NCI-H2171 treated with DMSO at 0.1 percent for 48 hours (cell line): ENCODE measurements at regions not wholly inside any gene's neighbourhood (a gene's known extent, or its start where the extent isn't known, plus 50 kb on each side); places are given as distances from the start of the nearest gene placed in this dataset.
"Not testable (repeated sequence)": the region's sequence is repeated elsewhere in the genome, so short reads cannot be mapped to it uniquely, and the experiment has no call there.

Source experiments
- DNase-seq: peaks from one replicate; lab custom pipeline; 2025; lab: John Stamatoyannopoulos, UW

DNA sequence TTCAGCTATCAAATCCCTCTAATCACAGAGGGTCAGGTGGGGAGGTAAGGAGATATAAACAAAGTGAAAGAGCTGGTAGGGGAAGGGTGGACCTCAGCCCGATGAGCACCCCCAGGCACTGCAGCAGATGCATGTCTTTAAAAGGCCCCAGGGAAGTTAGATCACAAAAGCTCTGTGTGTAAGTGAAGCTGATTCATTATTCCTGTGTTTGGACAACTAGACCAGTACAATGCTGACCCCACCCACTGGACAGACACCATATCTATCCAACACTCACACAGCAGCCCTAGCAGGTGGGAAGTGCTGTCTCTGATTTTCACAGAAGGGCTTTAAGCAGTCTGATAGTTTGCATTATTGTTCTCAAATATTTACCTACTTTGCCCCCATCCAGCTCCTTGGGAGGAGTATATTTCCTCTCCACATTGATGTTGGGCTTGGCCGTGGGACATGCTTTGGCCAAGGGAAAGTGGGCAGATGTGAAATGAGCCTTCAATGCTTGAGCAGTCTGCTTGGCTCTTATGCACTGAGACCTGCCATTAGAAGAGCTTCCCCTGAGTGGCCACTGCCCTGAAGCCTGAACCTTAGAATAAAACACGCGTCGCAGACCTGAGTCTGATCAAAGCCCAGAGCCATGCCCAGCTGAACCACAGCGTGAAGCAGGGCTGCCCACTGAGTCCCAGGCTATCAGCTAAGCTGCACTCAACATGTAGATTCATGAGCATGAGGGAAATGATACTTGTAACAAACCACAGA is 111.4 kb downstream of the COPS8 start:
- DNase-seq: no peak

- no peak for DNase-seq
These were observed 112.6 kb downstream of the COPS8 start for GRCh38 chr2:237198164-237198855.

DNA sequence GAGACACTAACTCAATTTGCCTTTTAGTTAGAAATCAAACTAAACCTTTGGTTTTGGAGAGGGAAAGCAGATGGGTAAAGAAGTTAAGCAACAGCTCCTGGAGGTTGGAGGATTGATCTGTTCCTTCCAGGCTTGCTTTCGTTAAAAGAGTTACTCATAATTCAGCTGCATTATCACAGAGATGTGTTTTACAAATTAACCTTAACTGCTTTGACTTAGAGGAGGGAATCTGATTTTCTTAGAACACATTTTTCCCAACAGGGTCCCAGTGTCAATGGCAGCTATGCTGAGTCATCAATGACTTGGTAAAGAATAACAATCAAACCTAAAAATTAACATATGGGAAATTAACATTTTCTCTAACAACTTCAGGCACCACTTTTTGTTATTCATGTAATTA is 113.4 kb downstream of the COPS8 start:
- DNase-seq: no peak

DNA sequence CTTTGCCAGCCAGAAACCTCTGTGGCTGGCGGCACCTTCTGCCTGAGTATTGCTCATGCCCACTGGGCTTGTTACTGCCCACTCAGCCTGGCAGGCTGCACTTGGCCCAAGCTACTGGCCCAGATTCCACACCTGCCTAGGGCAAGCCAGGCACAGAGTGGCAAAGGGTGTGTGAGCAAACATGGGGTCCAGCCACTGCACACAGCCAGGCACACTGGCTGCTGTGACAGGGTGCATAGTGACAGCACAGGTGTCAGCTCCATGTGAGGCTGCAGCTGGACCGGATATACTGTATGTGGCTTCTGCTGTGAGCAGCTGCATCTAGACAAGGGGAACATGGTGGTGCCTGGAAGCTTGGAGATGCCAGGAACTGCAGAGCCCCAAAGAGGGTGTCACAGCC is 113.9 kb downstream of the COPS8 start:
- DNase-seq: no peak

DNA sequence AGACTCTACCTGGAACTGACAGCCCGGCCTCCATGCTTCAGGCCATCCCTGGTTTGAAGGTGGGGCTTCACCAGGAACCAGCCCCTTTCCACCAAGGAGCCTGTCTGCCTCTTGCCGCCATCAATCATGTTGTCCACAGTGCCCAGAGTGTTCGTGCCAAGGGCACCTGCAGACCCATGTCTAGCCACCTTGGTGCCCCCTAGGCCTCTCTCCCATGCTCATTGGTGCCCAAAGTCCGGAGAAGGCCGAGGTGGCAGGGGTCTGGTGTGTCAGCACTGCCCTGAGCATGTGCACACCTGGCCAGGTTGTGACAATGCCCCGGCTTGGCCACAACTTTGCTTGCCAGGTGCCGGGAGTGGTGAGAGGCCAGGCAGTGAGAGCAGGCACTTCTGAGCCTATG is 114.8 kb downstream of the COPS8 start:
- DNase-seq: no peak

DNA sequence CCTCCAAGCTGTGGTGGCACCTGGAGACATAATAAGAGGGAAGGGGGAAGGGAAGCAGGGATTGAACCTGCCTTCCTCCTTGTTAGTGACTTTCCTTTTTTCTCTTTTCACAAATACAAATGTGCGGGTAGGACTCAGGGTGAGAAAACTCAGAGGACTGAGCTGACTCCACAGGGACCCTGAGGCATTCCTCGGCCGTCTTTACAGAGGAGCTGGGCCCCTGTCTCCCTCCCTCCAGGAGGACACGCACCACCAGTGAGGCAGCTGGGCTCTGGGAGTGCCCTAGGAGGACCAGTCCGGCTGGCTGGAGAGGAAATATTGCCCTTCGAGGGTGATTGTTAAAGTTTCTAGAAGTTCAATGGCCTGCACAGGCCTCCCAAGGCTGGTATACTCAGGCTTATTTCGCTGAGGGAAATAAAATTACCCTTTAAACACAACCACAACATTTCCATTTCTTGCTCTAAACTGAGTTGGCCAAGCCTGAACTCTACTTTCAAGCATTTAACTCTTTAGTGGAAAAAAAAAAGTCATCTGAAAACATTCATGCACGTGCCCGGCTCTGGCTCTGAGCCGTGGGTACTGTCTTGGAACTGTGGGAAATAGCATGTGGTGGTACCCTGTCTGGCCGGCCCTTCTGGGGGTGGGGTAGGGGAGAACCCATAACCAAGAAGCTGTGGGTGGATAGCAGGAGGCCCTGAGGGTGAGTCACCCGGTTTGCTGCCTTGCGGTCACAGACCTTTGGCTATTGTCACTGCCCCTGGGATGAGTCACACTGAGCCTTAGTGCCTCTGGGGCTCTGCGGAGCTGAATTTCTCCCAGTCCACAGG is 116.0 kb downstream of the COPS8 start:
- DNase-seq: no peak

- no peak for DNase-seq
These were observed 116.8 kb downstream of the COPS8 start for GRCh38 chr2:237202288-237203030.

DNA sequence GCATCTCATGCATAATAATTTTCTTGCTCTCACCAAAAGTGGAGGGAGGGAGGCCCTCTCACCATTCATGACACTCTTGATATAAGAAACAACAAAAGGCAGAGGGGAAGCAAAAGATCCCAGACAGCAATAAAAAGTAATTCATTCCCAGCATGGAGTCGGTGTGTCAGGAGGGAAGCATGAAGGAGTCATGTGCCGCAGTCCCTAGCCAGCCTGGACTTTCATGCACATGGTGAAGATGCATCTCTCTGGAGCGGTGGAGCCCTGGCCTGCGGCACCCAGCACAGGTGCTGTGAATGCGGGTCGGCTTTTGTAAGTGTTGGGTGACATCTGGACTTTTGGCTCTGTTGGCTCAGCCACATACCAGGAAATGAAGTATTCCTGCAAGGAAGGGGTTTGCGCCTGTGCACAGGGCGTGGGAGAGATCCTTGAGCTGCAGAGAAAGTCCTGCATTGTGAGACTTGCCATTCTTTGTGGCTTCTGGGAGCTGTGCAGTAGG is 119.4 kb downstream of the COPS8 start:
- DNase-seq: no peak

DNA sequence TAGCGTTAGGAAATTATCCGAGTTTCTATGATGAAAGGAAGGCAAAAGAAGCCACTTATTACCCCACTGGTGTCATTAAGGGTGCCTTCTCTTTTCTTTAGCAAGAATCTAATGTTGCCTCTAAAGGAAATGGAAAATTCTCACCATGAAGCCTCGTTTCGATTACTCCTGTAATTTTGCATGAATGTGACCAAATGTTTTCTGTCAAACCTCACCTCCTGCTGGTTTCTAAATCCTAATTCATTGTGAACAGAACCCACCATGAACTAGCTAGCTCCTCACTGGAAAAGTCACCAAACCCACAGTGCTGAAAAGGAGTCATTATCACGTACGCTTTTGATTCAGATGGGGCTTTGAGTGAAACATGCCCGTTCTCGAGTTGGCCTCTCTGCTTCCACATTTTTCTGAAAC is 119.9 kb downstream of the COPS8 start:
- DNase-seq: no peak

DNA sequence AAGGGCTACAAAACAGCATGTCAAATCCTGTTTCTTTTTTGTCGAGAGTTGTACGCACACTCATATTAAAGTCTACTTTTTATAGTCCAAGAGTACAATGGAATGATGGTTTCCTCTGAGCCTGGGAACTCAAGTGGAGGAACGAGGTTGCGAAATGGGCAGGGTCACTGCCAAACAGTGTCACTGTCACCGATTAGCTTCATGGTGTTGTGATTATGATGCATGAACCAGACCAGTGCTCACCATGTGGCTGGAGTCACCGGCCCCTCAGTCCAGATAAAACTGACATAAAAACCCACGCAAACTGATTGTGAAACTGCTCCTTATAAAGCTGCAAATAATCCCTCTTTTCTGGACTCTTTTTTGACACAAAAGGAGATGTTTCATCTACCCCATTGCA is 122.0 kb downstream of the COPS8 start:
- no peak for DNase-seq

- no peak for DNase-seq
These were observed 122.9 kb downstream of the COPS8 start for GRCh38 chr2:237208373-237209260.

DNA sequence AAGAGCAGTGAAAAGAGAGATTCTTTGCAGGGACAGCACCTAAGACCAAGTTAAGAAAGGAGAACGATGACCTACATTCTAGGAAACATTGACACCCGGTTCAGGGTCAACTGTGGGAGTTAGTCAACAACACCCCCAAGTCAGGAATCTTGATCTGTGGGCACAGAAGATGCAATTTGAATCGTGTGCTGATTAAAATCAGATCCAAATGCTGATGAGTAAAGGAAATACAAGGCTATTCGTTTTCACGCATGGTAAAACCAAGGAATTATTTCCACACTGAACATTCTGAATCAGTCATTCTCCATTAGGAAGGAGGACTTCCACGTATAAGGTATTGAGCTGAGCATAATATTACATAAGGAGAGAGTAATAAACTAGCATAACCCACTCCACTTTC is 124.2 kb downstream of the COPS8 start:
- DNase-seq: no peak

DNA sequence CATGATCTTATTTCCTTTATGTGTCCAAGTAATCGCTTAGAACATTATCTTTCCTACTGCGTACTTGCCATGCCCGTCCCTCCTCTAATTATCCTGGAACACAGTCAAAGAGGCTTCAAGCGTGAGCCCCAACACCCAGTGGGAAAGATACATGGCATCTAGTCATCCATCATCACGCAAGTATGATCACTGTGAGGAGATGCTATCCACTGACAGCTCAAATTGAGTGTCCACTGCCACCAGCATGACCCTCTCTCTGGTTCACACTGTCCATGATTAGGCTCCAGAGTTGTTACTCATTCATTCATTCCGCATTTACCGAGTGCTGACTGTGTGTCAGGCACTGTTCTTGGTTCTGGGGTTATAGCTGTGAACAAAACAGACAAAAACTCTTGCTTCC is 124.6 kb downstream of the COPS8 start:
- DNase-seq: no peak

GRCh38 chr2:237210763-237211162 is 125.1 kb downstream of the COPS8 start:
- no peak for DNase-seq

DNA sequence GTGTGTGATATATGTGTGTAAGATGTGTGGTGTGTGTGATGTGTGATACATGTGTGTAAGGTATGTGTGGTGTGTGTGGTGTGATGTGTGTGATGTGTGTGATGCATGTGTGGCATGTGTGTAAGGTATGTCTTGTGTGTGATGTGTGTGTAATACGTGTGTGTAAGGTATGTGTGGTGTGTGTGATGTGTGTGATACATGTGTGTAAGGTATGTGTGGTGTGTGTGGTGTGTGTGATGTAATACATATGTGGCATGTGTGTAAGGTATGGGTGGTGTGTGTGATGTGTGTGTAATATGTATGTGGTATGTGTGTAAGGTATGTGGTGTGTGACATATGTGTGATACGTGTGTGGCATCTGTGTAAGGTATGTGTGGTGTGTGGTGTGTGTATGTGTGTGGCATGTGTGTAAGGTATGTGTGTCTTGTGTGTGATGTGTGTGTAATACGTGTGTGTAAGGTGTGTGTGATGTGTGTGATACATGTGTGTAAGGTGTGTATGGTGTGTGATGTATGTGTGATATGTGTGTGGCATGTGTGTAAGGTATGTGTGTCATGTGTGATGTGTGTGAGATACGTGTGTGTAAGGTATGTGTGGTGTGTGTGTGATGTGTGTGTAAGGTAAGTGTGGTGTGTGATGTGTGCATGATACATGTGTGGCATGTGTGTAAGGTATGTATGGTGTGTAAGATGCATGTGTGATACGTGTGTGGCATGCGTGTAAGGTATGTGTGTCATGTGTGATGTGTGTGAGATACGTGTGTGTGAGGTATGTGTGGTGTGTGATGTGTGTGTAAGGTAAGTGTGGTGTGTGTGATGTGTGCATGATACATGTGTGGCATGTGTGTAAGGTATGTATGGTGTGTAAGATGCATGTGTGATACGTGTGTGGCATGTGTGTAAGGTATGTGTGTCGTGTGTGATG is 126.9 kb downstream of the COPS8 start:
- not testable (repeated sequence) for DNase-seq

GRCh38 chr2:237213315-237214022 is 127.8 kb downstream of the COPS8 start:
- DNase-seq: no peak

DNA sequence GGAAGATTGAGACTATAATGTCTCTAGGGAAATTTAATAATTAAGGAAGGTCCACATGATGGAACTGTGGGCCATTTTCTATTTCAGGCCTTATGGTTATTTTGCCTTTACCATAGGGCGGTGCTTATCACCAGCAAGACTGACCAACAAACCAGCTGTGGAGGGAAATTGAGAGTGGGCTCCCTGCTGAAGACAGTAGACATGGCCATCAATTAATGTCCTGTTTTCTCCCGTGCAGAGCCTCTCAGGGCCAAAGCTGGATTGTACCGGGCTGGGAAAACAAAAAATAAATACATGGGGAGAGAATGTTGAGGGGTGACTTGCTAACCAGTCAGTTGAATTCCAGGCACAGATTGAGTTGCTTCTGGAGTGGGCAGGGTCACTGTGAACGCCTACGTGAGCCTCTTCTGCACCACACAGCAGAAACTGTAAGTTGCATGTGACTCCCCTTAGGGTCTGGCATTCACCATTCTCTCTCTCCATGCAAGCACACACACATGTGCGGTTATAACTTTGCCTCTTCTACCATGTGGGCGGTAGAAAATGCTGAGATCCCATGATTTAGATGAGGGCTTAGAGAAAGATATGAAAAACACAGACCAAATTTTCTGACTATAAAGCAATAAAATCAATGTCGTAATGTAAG is 128.5 kb downstream of the COPS8 start:
- no peak for DNase-seq

DNA sequence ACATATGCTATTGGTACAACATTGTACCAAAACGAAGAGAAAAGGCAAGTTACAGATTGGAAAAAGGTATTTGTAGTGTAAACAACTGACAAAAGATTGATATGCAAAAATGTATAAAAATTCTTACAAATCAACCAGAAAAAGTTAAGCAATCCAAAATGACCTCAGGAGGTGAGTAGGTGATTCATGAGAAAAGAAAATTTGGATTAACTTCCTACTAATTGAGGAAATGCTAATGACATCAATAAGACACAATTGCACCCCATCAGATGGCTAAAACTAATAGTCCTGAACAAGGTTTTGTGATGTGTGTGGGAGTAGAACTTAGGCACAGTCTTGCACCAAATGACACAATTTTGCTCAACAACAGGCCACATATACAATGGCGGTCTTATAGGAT is 129.3 kb downstream of the COPS8 start:
- DNase-seq: no peak
